ENCODE measurements at regions not wholly inside any gene's neighbourhood (a gene's known extent, or its start where the extent isn't known, plus 50 kb on each side); places are given as distances from the start of the nearest gene placed in this dataset.

- Histone ChIP-seq H3K27me3 (ENCODE audit: control insufficient read depth, insufficient read depth, low read length) (no peaks in the 10 kb centered on the region), H3K36me3 (ENCODE audit: control insufficient read depth, insufficient read depth, low read length) (no peaks in the 10 kb centered on the region), H3K4me3 (ENCODE audit: low read depth, low read length) (no peak overlapping the region), H3K4me1 (ENCODE audit: control insufficient read depth, insufficient read depth, low read length) (no peaks in the 10 kb centered on the region), H3K9me3 (ENCODE audit: control insufficient read depth, insufficient read depth, low read length) (no peaks in the 10 kb centered on the region), H3K9ac (ENCODE audit: low read depth, low read length) (no peak overlapping the region)
Observed at GRCh38 chr2:238502088-238502810, 75.5 kb downstream of the ASB1 start.

DNA sequence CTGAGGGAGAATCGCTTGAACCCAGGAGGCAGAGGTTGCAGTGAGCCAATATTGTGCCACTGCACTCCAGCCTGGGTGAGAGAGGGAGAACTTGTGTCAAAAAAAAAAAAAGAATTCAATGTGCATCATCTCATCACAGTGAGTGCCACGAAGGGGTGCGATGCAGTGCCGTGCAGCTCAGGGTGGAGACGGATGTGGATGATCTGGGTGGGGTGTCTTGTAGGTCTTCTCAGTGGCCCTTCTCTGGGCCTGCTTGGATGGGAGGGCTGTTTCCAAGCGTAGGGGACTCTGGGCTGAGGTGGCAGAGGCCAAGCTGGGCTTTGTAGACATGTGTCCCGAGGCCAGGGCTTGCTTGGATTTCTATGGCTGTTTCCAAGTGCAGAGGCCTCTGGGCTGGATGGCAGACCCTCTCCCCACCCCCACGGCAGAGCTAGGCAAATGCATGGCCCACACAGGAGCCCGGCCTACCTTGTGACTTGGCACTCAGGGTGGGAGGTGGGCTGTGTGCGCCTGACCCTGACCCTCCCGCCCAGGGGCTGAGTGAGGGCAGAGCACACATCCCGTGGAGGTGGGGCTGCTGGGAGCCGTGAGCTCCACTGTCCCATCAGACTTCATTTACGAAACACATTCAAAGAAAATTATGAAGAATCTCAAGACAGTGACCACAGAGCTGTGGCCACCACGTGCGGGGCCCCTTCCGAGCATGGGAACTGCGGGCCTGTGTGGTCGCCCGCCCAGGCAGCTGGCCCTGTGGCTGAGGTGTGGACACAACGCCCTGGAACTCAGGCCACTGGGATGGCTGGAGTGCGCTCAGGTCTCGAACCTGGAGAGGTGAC lies 76.4 kb downstream of the ASB1 start:
- Histone ChIP-seq H3K9ac (ENCODE audit: low read depth, low read length) (no peak overlapping the region), H3K9me3 (ENCODE audit: control insufficient read depth, insufficient read depth, low read length) (no peaks in the 10 kb centered on the region), H3K4me3 (ENCODE audit: low read depth, low read length) (no peak overlapping the region), H3K4me1 (ENCODE audit: control insufficient read depth, insufficient read depth, low read length) (no peaks in the 10 kb centered on the region), H3K36me3 (ENCODE audit: control insufficient read depth, insufficient read depth, low read length) (no peaks in the 10 kb centered on the region), H3K27me3 (ENCODE audit: control insufficient read depth, insufficient read depth, low read length) (no peaks in the 10 kb centered on the region)

- H3K4me1 ChIP-seq (ENCODE audit: control insufficient read depth, insufficient read depth, low read length) = peaks cover 3% of the 10 kb centered on the region
- H3K36me3 ChIP-seq (ENCODE audit: control insufficient read depth, insufficient read depth, low read length) = no peaks in the 10 kb centered on the region
- H3K4me3 ChIP-seq (ENCODE audit: low read depth, low read length) = no peak overlapping the region
- H3K27me3 ChIP-seq (ENCODE audit: control insufficient read depth, insufficient read depth, low read length) = no peaks in the 10 kb centered on the region
- no peak overlapping the region for H3K9ac ChIP-seq (ENCODE audit: low read depth, low read length)
- no peaks in the 10 kb centered on the region for H3K9me3 ChIP-seq (ENCODE audit: control insufficient read depth, insufficient read depth, low read length)
Observed at GRCh38 chr2:238504181-238504931, 77.6 kb downstream of the ASB1 start.

GRCh38 chr2:238505119-238505891 lies 78.6 kb downstream of the ASB1 start:
- H3K27me3 ChIP-seq (ENCODE audit: control insufficient read depth, insufficient read depth, low read length) = no peaks in the 10 kb centered on the region
- no peak overlapping the region for H3K9ac ChIP-seq (ENCODE audit: low read depth, low read length)
- no peaks in the 10 kb centered on the region for H3K9me3 ChIP-seq (ENCODE audit: control insufficient read depth, insufficient read depth, low read length)
- H3K4me1 ChIP-seq (ENCODE audit: control insufficient read depth, insufficient read depth, low read length) = peaks cover 3% of the 10 kb centered on the region
- no peak overlapping the region for H3K4me3 ChIP-seq (ENCODE audit: low read depth, low read length)
- H3K36me3 ChIP-seq (ENCODE audit: control insufficient read depth, insufficient read depth, low read length) = no peaks in the 10 kb centered on the region

DNA sequence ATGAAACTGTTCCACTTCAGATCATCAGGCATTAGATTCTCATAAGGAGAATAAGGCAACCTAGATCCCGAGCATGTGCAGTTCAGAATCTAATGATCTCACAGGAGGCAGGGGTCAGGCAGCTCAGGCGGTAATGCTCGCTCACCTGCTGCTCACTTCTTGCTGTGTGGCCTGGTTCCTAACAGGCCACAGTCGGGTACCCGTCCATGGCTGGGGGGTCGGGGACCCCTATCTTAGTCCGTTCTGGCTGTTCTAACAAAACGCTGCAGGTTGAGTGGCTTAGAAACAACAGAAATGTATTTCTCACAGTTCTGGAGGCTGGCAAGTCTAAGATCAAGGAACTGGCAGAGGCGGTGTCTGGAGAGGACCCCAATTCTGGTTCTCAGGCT lies 79.2 kb downstream of the ASB1 start:
- no peaks in the 10 kb centered on the region for H3K9me3 ChIP-seq (ENCODE audit: control insufficient read depth, insufficient read depth, low read length)
- H3K9ac ChIP-seq (ENCODE audit: low read depth, low read length) = no peak overlapping the region
- H3K4me1 ChIP-seq (ENCODE audit: control insufficient read depth, insufficient read depth, low read length) = peaks cover 3% of the 10 kb centered on the region
- H3K4me3 ChIP-seq (ENCODE audit: low read depth, low read length) = no peak overlapping the region
- no peaks in the 10 kb centered on the region for H3K36me3 ChIP-seq (ENCODE audit: control insufficient read depth, insufficient read depth, low read length)
- no peaks in the 10 kb centered on the region for H3K27me3 ChIP-seq (ENCODE audit: control insufficient read depth, insufficient read depth, low read length)

- no peak overlapping the region for H3K9ac ChIP-seq (ENCODE audit: low read depth, low read length)
- no peaks in the 10 kb centered on the region for H3K27me3 ChIP-seq (ENCODE audit: control insufficient read depth, insufficient read depth, low read length)
- H3K4me3 ChIP-seq (ENCODE audit: low read depth, low read length) = no peak overlapping the region
- H3K4me1 ChIP-seq (ENCODE audit: control insufficient read depth, insufficient read depth, low read length) = peaks cover 3% of the 10 kb centered on the region
- no peaks in the 10 kb centered on the region for H3K9me3 ChIP-seq (ENCODE audit: control insufficient read depth, insufficient read depth, low read length)
- H3K36me3 ChIP-seq (ENCODE audit: control insufficient read depth, insufficient read depth, low read length) = no peaks in the 10 kb centered on the region
Observed at GRCh38 chr2:238506371-238507068, 79.8 kb downstream of the ASB1 start.

DNA sequence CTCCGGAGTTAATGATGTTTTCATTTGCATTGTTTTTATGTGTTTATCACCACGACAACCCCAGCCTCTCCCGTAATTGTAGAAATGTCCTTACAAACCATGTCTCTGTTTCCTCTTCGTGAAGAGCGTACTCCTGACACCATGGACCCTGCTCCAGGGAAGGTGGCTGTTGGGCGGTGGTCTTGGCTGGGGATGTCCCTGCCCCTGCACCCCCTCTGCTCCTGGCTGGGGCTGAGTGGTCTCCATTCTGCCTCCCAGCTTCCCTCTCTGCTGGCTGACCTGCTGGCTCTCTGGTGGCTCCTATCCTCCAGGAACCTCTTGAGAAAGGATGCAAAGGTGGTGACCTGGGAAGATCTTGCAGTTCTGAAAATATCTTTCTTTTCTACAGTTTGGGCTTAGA lies 81.1 kb downstream of the ASB1 start:
- H3K36me3 ChIP-seq (ENCODE audit: control insufficient read depth, insufficient read depth, low read length) = no peaks in the 10 kb centered on the region
- no peaks in the 10 kb centered on the region for H3K27me3 ChIP-seq (ENCODE audit: control insufficient read depth, insufficient read depth, low read length)
- no peak overlapping the region for H3K9ac ChIP-seq (ENCODE audit: low read depth, low read length)
- no peaks in the 10 kb centered on the region for H3K9me3 ChIP-seq (ENCODE audit: control insufficient read depth, insufficient read depth, low read length)
- H3K4me1 ChIP-seq (ENCODE audit: control insufficient read depth, insufficient read depth, low read length) = peaks cover 3% of the 10 kb centered on the region
- H3K4me3 ChIP-seq (ENCODE audit: low read depth, low read length) = no peak overlapping the region

DNA sequence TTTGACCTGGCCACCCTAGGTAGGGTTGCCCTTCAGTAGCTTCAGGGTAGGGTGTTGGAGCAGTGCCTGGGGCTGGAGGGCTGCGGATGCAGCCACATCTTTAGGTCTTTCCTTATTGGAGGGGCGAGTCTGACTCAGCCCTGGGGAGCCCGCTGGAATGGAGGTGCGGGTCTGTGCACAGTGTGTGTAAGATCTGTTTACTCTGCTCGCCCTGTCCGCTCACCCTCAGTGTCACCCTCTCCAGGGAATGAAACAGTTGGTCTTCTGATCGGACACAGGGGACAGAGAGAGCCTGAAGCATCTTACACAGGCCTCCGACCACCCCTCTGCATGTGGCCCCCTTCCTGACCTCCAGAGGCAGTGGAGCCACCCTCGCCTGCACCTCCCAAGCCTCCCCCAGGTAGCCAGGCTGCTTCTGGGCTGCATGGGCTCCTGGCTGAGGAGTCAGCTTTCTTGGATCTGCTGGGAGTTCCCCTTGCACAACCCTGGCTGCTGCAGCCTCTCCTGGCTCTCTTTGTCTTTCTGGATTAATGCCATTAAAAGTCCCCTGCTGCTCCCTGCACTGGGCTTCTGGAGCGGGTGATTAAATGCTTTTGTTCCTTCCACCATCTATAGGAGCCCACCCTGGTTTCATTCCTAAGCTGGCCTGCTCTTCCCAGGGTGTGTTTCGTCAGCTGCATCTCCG lies 82.6 kb downstream of the ASB1 start:
- H3K36me3 ChIP-seq (ENCODE audit: control insufficient read depth, insufficient read depth, low read length) = no peaks in the 10 kb centered on the region
- no peak overlapping the region for H3K9ac ChIP-seq (ENCODE audit: low read depth, low read length)
- H3K4me1 ChIP-seq (ENCODE audit: control insufficient read depth, insufficient read depth, low read length) = peaks cover 3% of the 10 kb centered on the region
- no peaks in the 10 kb centered on the region for H3K9me3 ChIP-seq (ENCODE audit: control insufficient read depth, insufficient read depth, low read length)
- H3K27me3 ChIP-seq (ENCODE audit: control insufficient read depth, insufficient read depth, low read length) = no peaks in the 10 kb centered on the region
- H3K4me3 ChIP-seq (ENCODE audit: low read depth, low read length) = no peak overlapping the region

- H3K27me3 ChIP-seq (ENCODE audit: control insufficient read depth, insufficient read depth, low read length) = no peaks in the 10 kb centered on the region
- no peaks in the 10 kb centered on the region for H3K9me3 ChIP-seq (ENCODE audit: control insufficient read depth, insufficient read depth, low read length)
- H3K4me1 ChIP-seq (ENCODE audit: control insufficient read depth, insufficient read depth, low read length) = peaks cover 3% of the 10 kb centered on the region
- H3K36me3 ChIP-seq (ENCODE audit: control insufficient read depth, insufficient read depth, low read length) = no peaks in the 10 kb centered on the region
- no peak overlapping the region for H3K4me3 ChIP-seq (ENCODE audit: low read depth, low read length)
- no peak overlapping the region for H3K9ac ChIP-seq (ENCODE audit: low read depth, low read length)
Observed at GRCh38 chr2:238509903-238510302, 83.2 kb downstream of the ASB1 start.

- Histone ChIP-seq H3K4me3 (ENCODE audit: low read depth, low read length) (no peak overlapping the region), H3K4me1 (ENCODE audit: control insufficient read depth, insufficient read depth, low read length) (peaks cover 3% of the 10 kb centered on the region), H3K36me3 (ENCODE audit: control insufficient read depth, insufficient read depth, low read length) (no peaks in the 10 kb centered on the region), H3K9ac (ENCODE audit: low read depth, low read length) (no peak overlapping the region), H3K9me3 (ENCODE audit: control insufficient read depth, insufficient read depth, low read length) (no peaks in the 10 kb centered on the region), H3K27me3 (ENCODE audit: control insufficient read depth, insufficient read depth, low read length) (no peaks in the 10 kb centered on the region)
Observed at GRCh38 chr2:238510911-238511613, 84.3 kb downstream of the ASB1 start.
